K562 (cell line): ENCODE measurements at regions not wholly inside any gene's neighbourhood (a gene's known extent, or its start where the extent isn't known, plus 50 kb on each side); places are given as distances from the start of the nearest gene placed in this dataset.

Experiments
- ATAC-seq: fragments of 200-7000 bp; cut with Tn5 transposase; 3 replicates; pipeline ENCODE4 v1.9.1; 2020; ENCODE audit warnings: moderate library complexity
- BruUV-seq: library from RNA; stranded (reverse); fragments of 400-500 nt; replicated peaks from 2 replicates; lab custom pipeline; 2021; lab: Mats Ljungman, UMichigan
- CTCF ChIA-PET: fragments of 300-600 bp; formaldehyde crosslinking; extraction: SDS; loops from one replicate; lab custom pipeline; 2021; ENCODE audit warnings: low intra/inter-chr PET ratio; lab: Yijun Ruan, JAX
- POLR2A ChIA-PET: fragments of 300-600, 350-650 bp; sonication (Branson Sonifier 250); formaldehyde crosslinking; extraction: SDS; loops from one replicate; lab custom pipeline; 2021; ENCODE audit warnings: antibody characterized with exemption, inconsistent platforms; lab: Yijun Ruan, JAX
- DNase-seq, 4 experiments: peaks; one replicate each; pipeline versions ENCODE4 v3.0.0 to v3.0.0-alpha.2; 2011 to 2018; ENCODE audit warnings: low spot score in 3 of 4, mixed read lengths in 3 of 4; ENCODE audit errors: extremely low read depth in 1 of 4
- FAIRE-seq: peaks from 2 replicates; lab custom pipeline; 2011; peaks lifted over from hg19 to GRCh38; lab: Jason Lieb, UNC
- H2AFZ ChIP-seq: 2 replicates; pipeline ENCODE4 v1.6.0; 2011; ENCODE audit warnings: low read depth, low read length, control low read depth, inconsistent platforms
- H3K27ac ChIP-seq: fragments of 200-600 bp; 3 replicates; pipeline ENCODE4 v1.8.0; 2011; ENCODE audit warnings: low read depth, mild to moderate bottlenecking, control low read depth, inconsistent platforms, low read length, moderate library complexity, mixed read lengths; ENCODE audit errors: extremely low read depth
- H3K27me3 ChIP-seq, 2 experiments: fragments of 300-600 bp in 1 of 2; 2 replicates in 1 of 2; 3 replicates in 1 of 2; pipeline versions ENCODE4 v1.6.0 to v1.8.0; 2011; ENCODE audit warnings: inconsistent platforms in 2 of 2, low read length in 2 of 2, mild to moderate bottlenecking in 1 of 2, mixed read lengths in 1 of 2, moderate library complexity in 1 of 2; ENCODE audit not compliant: control insufficient read depth in 2 of 2, insufficient read depth in 2 of 2
- H3K36me3 ChIP-seq: fragments of 300-600 bp; 3 replicates; pipeline ENCODE4 v1.8.0; 2011; ENCODE audit warnings: mild to moderate bottlenecking, low read length, inconsistent platforms; ENCODE audit not compliant: control insufficient read depth, insufficient read depth
- H3K4me1 ChIP-seq, 2 experiments: fragments of 200-600 bp in 1 of 2; replicated peaks in 1 of 2; 2 replicates in 1 of 2; 3 replicates in 1 of 2; pipeline versions ENCODE4 v1.5.1 to v1.8.0; 2011; ENCODE audit warnings: inconsistent platforms in 2 of 2, low read length in 2 of 2, mild to moderate bottlenecking in 1 of 2, mixed read lengths in 1 of 2, moderate library complexity in 1 of 2; ENCODE audit not compliant: control insufficient read depth in 2 of 2, insufficient read depth in 2 of 2
- H3K4me2 ChIP-seq: 2 replicates; pipeline ENCODE4 v1.6.1; 2011; ENCODE audit warnings: low read length, control low read depth, inconsistent platforms, mixed read lengths; ENCODE audit not compliant: insufficient read depth
- H3K4me3 ChIP-seq: fragments of 200-600 bp; sonication (generic), shearing (Covaris generic); 2 replicates; pipeline ENCODE4 v1.5.1; 2016; ENCODE audit warnings: control low read depth, inconsistent platforms
- H3K79me2 ChIP-seq: fragments of 200-600 bp; 3 replicates; pipeline ENCODE4 v1.8.0; 2011; ENCODE audit warnings: low read length, inconsistent platforms; ENCODE audit not compliant: control insufficient read depth, insufficient read depth
- H3K9ac ChIP-seq, 2 experiments: 2 replicates each; pipeline versions ENCODE4 v1.6.0 to v1.6.1; 2011; ENCODE audit warnings: low read depth in 2 of 2, low read length in 2 of 2, control low read depth in 1 of 2, inconsistent platforms in 1 of 2, mild to moderate bottlenecking in 1 of 2, mixed read lengths in 1 of 2; ENCODE audit not compliant: insufficient read depth in 1 of 2
- H3K9me1 ChIP-seq: one replicate; pipeline ENCODE4 v1.6.0; 2011; ENCODE audit warnings: inconsistent platforms, mild to moderate bottlenecking, low read length, moderate library complexity; ENCODE audit not compliant: control insufficient read depth, insufficient read depth
- H3K9me3 ChIP-seq: replicated peaks from 2 replicates; pipeline ENCODE4 v1.5.1; 2011; ENCODE audit warnings: low read depth, low read length, inconsistent platforms; ENCODE audit not compliant: control insufficient read depth, insufficient read depth
- H4K20me1 ChIP-seq: replicated peaks from 2 replicates; pipeline ENCODE4 v1.6.1; 2011; ENCODE audit warnings: low read length, inconsistent platforms, mixed read lengths; ENCODE audit not compliant: control insufficient read depth, insufficient read depth
- ATF1 ChIP-seq, 2 experiments: fragments of 450-650 bp in 1 of 2; IDR thresholded peaks; 2 replicates each; pipeline ENCODE4 v1.6.1; 2016; ENCODE audit warnings: missing compliant biosample characterization in 1 of 2, missing genetic modification characterization in 1 of 2
- BHLHE40 ChIP-seq: IDR thresholded peaks from 2 replicates; pipeline ENCODE4 v1.6.1; 2011; ENCODE audit warnings: low read length, improper control_type of control experiment
- ESRRB ChIP-seq: fragments of 250-450 bp; sonication (Bioruptor Pico); IDR thresholded peaks from 2 replicates; pipeline ENCODE4 v1.5.0; 2020; ENCODE audit warnings: mild to moderate bottlenecking, moderate library complexity, borderline replicate concordance
- NFYB ChIP-seq: IDR thresholded peaks from 2 replicates; pipeline ENCODE4 v1.6.1; 2011; ENCODE audit warnings: mild to moderate bottlenecking, moderate library complexity; ENCODE audit not compliant: insufficient read length; ENCODE audit errors: extremely low read depth
- PRMT5 ChIP-seq: sonication (generic); formaldehyde crosslinking; IDR thresholded peaks from 2 replicates; pipeline ENCODE4 v1.5.0; 2020; ENCODE audit warnings: missing genetic modification reagents
- RBM17 ChIP-seq: fragments of 200-400 bp; formaldehyde crosslinking; IDR thresholded peaks from 2 replicates; pipeline ENCODE4 v1.6.1; 2017; ENCODE audit warnings: low read depth, mild to moderate bottlenecking, low read length, borderline replicate concordance
- SRF ChIP-seq, 2 experiments: fragments of 250-450, 450-650 bp in 1 of 2; sonication (Bioruptor Pico) in 1 of 2; sonication (generic) in 1 of 2; formaldehyde crosslinking; IDR thresholded peaks; 2 replicates each; pipeline versions ENCODE4 v1.5.0 to v1.5.1; 2020 to 2022; ENCODE audit warnings: mild to moderate bottlenecking in 1 of 2, missing genetic modification reagents in 1 of 2
- TSC22D4 ChIP-seq: fragments of 450-650 bp; IDR thresholded peaks from 2 replicates; pipeline ENCODE4 v1.6.1; 2016; ENCODE audit warnings: missing genetic modification characterization, missing biosample characterization, control low read depth
- WGBS: fragments of 100-300 bp; shearing (Covaris generic); methylation state at CpG from one replicate; pipeline ENCODE4 v1.1.6; 2016; ENCODE audit warnings: low coverage, mixed read lengths; ENCODE audit not compliant: insufficient coverage; ENCODE audit errors: missing lambda C conversion rate; 5-methylcytosine and 5-hydroxymethylcytosine counted together
- in situ Hi-C: fragments of 300-500 bp; cut with MboI; formaldehyde crosslinking; loops from 4 replicates; pipeline ENCODE4 v1.15.0; 2018; ENCODE audit warnings: inconsistent platforms, mixed read lengths
- intact Hi-C: fragments of 100-400 bp; cut with micrococcal nuclease; formaldehyde crosslinking; loops from 2 replicates; pipeline ENCODE4 v1.14.2; 2022
- TF ChIP-seq, protein P1 (sequence below): fragments of 250-450 bp; sonication (Bioruptor Pico); IDR thresholded peaks from 2 replicates; pipeline ENCODE4 v1.4.0; 2020; ENCODE audit warnings: mild to moderate bottlenecking, moderate library complexity
- TF ChIP-seq, protein P2 (sequence below): sonication (generic); formaldehyde crosslinking; IDR thresholded peaks from 2 replicates; pipeline ENCODE4 v1.8.1; 2023; ENCODE audit warnings: mild to moderate bottlenecking, missing genetic modification reagents

DNA sequence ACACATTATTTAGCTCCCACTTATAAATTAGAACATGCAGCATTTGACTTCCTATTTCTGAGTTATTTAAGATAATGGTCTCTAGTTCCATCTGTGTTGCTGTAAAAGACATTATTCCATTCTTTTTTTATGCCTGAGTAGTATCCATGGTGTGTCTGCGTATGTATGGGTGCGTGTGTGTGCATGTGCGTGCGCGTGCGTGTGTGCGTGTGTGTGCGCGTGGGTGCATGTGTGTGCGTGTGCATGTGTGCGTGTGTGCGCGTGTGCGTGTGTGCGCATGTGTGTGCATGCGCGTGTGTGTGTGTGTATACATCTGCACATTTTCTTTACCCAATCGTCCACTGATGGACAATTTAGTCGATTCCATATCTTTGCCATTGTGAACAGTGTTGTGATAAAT is 479.4 kb upstream of the TMEM132C start:
- H3K9ac ChIP-seq, result no peak overlapping the region
- ChIA-PET CTCF (no interaction called here), POLR2A (no interaction called here)
- H3K36me3 ChIP-seq, result no peaks in the 10 kb centered on the region
- no peaks in the 10 kb centered on the region for H3K4me1 ChIP-seq
- H2AFZ ChIP-seq, result no peak overlapping the region
- intact Hi-C loops, result no loop called here
- H3K79me2 ChIP-seq, result no peaks in the 10 kb centered on the region
- in situ Hi-C loops, result no loop called here
- TF ChIP-seq, protein P1, sequence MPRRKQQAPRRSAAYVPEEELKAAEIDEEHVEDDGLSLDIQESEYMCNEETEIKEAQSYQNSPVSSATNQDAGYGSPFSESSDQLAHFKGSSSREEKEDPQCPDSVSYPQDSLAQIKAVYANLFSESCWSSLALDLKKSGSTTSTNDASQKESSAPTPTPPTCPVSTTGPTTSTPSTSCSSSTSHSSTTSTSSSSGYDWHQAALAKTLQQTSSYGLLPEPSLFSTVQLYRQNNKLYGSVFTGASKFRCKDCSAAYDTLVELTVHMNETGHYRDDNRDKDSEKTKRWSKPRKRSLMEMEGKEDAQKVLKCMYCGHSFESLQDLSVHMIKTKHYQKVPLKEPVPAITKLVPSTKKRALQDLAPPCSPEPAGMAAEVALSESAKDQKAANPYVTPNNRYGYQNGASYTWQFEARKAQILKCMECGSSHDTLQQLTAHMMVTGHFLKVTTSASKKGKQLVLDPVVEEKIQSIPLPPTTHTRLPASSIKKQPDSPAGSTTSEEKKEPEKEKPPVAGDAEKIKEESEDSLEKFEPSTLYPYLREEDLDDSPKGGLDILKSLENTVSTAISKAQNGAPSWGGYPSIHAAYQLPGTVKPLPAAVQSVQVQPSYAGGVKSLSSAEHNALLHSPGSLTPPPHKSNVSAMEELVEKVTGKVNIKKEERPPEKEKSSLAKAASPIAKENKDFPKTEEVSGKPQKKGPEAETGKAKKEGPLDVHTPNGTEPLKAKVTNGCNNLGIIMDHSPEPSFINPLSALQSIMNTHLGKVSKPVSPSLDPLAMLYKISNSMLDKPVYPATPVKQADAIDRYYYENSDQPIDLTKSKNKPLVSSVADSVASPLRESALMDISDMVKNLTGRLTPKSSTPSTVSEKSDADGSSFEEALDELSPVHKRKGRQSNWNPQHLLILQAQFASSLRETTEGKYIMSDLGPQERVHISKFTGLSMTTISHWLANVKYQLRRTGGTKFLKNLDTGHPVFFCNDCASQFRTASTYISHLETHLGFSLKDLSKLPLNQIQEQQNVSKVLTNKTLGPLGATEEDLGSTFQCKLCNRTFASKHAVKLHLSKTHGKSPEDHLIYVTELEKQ (CRISPR knock-in tag), result no peak
- no peak for TF ChIP-seq ESRRB (CRISPR knock-in tag)
- no peak for TF ChIP-seq SRF (CRISPR knock-in tag; IDR thresholded peaks at IDR 0.05)
- no peak for TF ChIP-seq NFYB
- no peak for TF ChIP-seq PRMT5 (CRISPR knock-in tag)
- no peak for TF ChIP-seq TSC22D4 (tag)
- TF ChIP-seq, protein P2, sequence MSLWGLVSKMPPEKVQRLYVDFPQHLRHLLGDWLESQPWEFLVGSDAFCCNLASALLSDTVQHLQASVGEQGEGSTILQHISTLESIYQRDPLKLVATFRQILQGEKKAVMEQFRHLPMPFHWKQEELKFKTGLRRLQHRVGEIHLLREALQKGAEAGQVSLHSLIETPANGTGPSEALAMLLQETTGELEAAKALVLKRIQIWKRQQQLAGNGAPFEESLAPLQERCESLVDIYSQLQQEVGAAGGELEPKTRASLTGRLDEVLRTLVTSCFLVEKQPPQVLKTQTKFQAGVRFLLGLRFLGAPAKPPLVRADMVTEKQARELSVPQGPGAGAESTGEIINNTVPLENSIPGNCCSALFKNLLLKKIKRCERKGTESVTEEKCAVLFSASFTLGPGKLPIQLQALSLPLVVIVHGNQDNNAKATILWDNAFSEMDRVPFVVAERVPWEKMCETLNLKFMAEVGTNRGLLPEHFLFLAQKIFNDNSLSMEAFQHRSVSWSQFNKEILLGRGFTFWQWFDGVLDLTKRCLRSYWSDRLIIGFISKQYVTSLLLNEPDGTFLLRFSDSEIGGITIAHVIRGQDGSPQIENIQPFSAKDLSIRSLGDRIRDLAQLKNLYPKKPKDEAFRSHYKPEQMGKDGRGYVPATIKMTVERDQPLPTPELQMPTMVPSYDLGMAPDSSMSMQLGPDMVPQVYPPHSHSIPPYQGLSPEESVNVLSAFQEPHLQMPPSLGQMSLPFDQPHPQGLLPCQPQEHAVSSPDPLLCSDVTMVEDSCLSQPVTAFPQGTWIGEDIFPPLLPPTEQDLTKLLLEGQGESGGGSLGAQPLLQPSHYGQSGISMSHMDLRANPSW (CRISPR knock-in tag), result no peak
- TF ChIP-seq ATF1 (CRISPR knock-in tag; IDR thresholded peaks at IDR 0.05), result no peak
- no peak for TF ChIP-seq ATF1 (tag; IDR thresholded peaks at IDR 0.05)
- TF ChIP-seq BHLHE40, result no peak
- no peak for TF ChIP-seq RBM17
- ATAC-seq, result no peak
- 0 out of 2 replicates have a peak, but pooled peaks cover 2% of the 10 kb centered on the region for H3K9me3 ChIP-seq
- no peaks in the 10 kb centered on the region for H4K20me1 ChIP-seq
- no peak overlapping the region for H3K4me2 ChIP-seq
- no peaks in the 10 kb centered on the region for H3K27me3 ChIP-seq
- no peak for DNase-seq
- FAIRE-seq, result no peak
- H3K9me1 ChIP-seq, result no peaks in the 10 kb centered on the region
- H3K4me3 ChIP-seq, result no peak overlapping the region
- H3K27ac ChIP-seq, result no peak overlapping the region
- WGBS, result 19% methylated on average over 15 of the region's 19 CpGs
- no TSS peak for BruUV-seq
